CD4-positive, alpha-beta T cell treated with Interleukin-4 for 1 hour (primary cell): ENCODE measurements at regions not wholly inside any gene's neighbourhood (a gene's known extent, or its start where the extent isn't known, plus 50 kb on each side); places are given as distances from the start of the nearest gene placed in this dataset.

Source experiments
- DNase-seq, 2 donors: peaks; one replicate each; pipeline ENCODE4 v3.0.0-alpha.2; 2020 to 2022

DNA sequence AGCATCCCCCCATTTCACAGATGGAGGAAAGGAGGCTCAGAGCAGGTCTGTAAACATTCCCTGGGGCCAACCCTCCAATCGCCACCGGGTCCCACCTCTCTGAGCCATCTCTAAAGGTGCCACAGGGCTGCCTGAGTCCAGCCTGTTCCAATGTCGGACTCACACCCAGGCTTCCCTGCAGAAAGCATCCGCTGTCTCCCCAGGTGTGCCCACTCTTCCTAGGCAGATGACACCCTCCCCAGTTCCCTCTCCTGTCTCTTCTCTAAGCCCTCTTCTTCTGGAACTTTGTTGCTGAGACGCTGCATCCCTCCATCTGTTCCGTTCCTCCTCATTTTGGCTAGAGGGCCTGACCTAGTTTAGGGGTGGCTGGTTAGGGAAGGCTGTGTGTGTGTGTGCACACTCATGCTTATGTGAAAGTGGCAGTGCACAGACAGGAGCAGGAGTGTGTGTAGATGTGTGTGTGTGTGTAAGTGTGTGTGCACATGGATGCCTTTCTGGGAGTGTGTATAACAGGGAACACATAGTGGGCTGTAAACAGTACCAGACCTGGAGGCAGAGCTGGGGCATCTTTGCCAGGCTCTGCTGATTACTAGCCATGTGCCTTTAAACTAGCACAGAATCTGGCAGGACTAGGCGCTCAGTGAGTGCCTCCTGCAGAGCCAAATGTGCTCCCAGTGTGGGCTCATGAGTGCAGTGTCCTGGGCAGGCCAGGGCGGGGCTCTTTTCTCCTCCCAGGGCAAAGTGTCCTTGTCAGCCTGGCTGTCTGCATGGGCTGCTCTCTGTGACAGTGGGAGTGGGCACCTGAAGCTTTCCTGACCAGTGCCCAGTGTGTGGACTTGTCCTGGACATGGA is 77.3 kb upstream of the NECTIN1 start:
- DNase-seq, result no peak

- no peak for DNase-seq
These were observed 76.7 kb upstream of the NECTIN1 start for GRCh38 chr11:119805663-119806062.

DNA sequence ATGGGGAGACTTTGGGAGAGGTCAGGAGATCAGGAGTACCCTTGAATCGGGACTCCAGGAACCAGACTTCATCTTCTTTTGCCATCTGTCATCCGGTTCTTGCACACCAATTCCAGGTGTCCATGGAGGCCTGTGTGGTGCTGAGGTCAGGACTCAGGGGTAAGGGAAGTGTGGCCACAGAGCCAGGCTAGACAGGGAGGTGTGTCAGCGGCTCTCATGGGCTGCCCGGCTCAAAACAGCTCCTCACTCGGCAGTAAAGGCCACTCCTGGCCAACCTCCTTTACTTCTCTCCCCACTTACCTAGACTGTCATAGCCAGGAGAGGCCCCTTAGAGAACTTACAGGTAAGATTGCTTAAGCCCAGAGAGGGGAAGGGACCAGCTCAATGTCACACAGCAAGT is 75.7 kb upstream of the NECTIN1 start:
- no peak for DNase-seq

- DNase-seq, result no peak
These were observed 74.8 kb upstream of the NECTIN1 start for GRCh38 chr11:119803726-119804294.

DNA sequence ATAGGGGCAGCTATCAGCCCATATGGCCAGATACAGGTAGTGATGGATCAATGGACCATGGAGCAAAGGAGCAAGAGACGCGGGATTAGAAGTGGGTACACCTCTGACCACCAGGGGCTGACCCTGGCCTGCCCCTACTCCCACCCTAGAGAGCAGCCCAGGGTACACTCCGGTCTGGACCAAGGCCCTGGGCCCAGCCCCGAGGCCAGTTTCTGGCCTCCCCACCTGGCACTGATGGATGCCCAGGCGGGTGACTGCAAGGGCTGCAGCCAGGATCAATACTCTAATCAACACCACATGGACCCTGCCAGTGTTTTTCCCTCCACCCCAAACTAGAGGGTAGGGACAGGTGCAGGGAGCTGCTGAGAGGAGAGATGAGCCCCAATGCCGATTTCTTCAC is 74.1 kb upstream of the NECTIN1 start:
- no peak for DNase-seq

- DNase-seq, result no peak
These were observed 73.7 kb upstream of the NECTIN1 start for GRCh38 chr11:119802670-119803069.

DNA sequence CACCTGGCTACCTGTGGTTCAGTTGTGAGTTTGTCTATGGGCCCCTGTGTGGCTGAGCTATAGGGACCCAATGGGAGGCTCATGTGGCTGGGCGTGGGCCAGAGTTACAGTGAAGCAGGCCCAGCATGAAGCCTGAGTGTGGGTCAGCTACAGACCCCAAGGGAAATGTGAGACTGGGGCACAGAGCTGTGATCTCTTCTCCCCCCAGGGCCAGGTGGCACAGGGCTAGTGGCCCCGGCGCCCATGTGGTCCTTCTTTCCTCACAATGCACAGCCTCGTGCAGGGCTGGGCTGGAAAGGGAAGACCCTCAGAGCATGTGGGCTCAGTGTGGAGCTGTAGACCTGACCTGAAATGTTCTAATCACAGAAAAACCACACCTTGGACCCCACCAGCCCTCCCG is 71.6 kb upstream of the NECTIN1 start:
- no peak for DNase-seq

GRCh38 chr11:119800171-119800570 is 71.2 kb upstream of the NECTIN1 start:
- DNase-seq, result no peak

GRCh38 chr11:119798656-119799055 is 69.7 kb upstream of the NECTIN1 start:
- no peak for DNase-seq

GRCh38 chr11:119797736-119798135 is 68.7 kb upstream of the NECTIN1 start:
- DNase-seq, result no peak

DNA sequence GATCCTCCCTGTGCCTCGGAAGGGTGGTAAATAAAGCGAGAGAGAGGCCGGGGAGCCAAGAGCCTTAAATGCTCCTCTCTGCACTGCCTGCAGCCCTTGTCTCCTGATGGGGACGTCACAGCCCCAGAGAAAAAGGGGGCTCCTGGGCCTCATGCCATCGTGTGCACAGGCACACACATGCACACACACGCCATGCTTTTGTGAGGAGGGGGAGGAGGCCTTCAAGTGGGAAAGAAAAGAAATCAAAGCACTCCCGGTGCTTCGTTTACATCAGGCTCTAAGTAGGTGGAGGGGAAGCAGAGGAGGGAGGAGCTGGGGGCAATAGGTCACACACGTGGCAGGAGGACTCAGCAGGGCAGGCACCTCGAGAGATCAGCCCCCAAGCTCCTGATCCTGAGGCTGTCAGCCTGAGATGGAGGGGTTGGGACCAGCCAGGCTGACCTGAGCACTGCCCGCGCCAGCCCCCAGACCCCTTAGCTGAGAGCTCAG is 68.2 kb upstream of the NECTIN1 start:
- DNase-seq, result no peak

DNA sequence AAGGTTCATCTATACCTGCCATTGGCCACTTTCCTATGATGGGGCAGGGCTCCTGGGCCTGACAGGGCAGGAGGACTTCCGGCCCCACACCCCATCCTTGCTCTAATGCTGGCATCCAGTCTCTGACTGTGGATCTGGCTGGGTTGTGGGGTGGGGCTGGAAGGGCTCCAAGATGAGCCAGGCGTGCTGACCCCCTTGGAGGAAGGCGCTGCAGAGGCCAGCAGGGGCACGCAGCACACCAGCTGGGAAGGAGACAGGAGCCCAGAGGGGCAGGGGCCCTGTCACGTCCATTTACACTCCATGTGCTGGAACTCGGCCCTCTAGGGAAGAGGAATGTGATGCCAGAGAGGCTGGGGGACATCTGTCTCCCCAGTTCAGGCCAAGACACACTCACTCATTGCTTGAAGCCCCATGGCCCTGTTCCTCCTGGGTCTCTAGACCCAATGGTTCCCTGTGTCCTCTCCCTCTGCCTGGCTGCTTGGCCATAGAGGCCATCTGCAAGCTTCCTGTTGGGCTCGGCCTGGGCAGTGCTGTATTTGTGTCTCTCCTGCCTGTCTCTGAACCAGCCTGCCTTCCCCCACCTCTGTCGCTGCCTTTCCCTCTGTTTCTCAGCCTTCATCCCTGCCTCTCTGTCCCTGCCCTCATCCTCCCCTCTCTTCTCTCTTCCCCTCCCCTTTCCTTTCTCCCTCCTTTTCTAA is 67.5 kb upstream of the NECTIN1 start:
- DNase-seq, result no peak

DNA sequence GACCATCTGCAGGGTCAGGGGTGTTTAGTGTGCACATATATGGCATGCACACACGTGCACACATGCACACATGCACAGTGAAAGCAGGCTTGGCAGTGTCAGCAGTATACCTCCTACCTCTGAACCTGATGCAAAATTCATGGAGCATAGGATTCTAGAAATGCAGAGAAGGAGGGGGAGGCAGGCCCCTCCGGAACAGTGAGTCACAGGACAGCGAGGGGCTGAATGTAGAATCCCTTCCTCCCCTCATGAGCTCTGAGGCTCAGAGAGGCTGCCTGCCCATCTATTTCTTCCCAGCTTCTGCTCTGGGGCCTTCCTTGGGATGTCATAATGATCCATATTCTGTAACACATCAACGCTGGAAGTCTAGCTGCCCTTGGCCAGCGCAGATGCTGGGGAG is 66.7 kb upstream of the NECTIN1 start:
- no peak for DNase-seq

- no peak for DNase-seq
These were observed 66.2 kb upstream of the NECTIN1 start for GRCh38 chr11:119795231-119795630.

GRCh38 chr11:119794756-119795155 is 65.8 kb upstream of the NECTIN1 start:
- DNase-seq, result no peak

GRCh38 chr11:119794141-119794665 is 65.2 kb upstream of the NECTIN1 start:
- DNase-seq, result no peak

- no peak for DNase-seq
These were observed 64.5 kb upstream of the NECTIN1 start for GRCh38 chr11:119793335-119793984.

- no peak for DNase-seq
These were observed 62.7 kb upstream of the NECTIN1 start for GRCh38 chr11:119791701-119792151.

GRCh38 chr11:119791047-119791446 is 62.0 kb upstream of the NECTIN1 start:
- no peak for DNase-seq

- DNase-seq, result no peak
These were observed 61.5 kb upstream of the NECTIN1 start for GRCh38 chr11:119790476-119790875.

- no peak for DNase-seq
These were observed 60.9 kb upstream of the NECTIN1 start for GRCh38 chr11:119789766-119790407.

DNA sequence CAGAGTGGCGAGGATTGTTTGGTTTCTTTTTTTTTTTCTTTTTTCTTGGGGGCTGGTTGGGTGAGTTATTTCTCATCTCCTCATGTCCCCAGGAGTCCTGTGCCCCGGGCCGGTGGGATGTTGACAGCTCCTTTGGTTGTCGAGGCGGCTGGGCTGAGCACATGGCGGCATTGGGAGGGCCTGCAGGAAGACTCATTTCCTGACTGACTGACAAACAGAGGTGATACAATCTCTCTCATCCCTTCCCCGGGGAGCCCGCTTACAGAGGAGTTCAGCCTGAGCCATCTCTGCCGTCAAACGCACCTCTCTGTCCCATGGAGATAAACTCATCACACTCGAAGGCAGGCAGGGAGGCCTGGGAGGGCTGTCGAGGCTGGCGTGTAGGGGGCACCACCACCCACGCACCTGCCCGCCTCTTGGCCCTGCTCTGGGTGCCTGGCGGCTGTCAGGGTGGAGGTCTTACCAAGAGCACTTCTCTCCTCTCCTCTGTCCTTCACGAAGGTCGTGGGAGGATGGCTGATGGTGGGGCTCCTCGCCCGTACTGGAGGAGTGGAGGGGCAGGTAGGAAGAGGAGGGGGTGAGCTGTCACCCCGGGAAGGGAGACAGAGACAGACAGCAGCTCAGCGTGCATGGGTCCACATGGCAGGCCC is 60.0 kb upstream of the NECTIN1 start:
- DNase-seq, result no peak
